ENCODE measurements at regions not wholly inside any gene's neighbourhood (a gene's known extent, or its start where the extent isn't known, plus 50 kb on each side); places are given as distances from the start of the nearest gene placed in this dataset.

GRCh38 chr3:56988458-56989168 lies 71.9 kb upstream of the SPATA12 start:
- intact Hi-C loops (cut with DNase I) = loop anchor here (1.0 to 5.0 kb wide), 4 partner anchors 131 to 286 kb away; partner anchors contain the start of gene ARHGEF3 (in 2 of the 2)
- DNase-seq = peak; percentile 82

GRCh38 chr3:56987238-56987895 lies 73.1 kb upstream of the SPATA12 start:
- DNase-seq = no peak
- intact Hi-C loops (cut with DNase I) = loop anchor here (5.0 kb wide), 2 partner anchors 130 to 185 kb away; partner anchors contain the start of gene ARHGEF3 (in 1 of the 2)
- ATAC-seq = no peak

More at GRCh38 chr3:56988458-56989168, 71.9 kb upstream of the SPATA12 start:
- ATAC-seq = peak; percentile 85 to 87

DNA sequence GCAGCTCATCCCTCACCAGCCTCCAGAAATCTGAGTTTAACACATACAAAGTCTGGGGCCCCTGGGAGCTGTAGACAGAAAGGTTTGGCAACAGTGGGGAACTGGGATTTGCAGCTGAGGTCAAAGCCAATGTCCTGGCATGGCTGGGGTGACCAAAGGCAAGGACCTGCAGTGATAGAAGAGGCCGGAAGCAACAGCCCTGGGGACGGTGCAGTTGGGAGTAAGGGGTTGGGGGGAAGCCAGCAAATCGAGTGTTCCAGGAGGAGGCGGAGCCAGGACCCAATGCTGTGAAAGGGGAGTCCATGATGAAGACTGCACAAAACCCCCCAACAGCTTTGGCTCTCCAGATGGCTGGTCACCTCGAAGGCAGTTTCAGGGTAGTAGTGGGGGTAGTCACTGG lies 74.1 kb upstream of the SPATA12 start:
- intact Hi-C loops (cut with DNase I) = loop anchor here (5.0 kb wide), 2 partner anchors 129 to 184 kb away; partner anchors contain the start of gene ARHGEF3 (in 1 of the 2)
- DNase-seq (no peak), ATAC-seq (no peak)

- DNase-seq (no peak), ATAC-seq (no peak)
- intact Hi-C loops (cut with DNase I) = loop anchor here (5.0 kb wide), 2 partner anchors 129 to 184 kb away; partner anchors contain the start of gene ARHGEF3 (in 1 of the 2)
Observed at GRCh38 chr3:56985878-56986277, 74.6 kb upstream of the SPATA12 start.

GRCh38 chr3:56985460-56985859 lies 75.0 kb upstream of the SPATA12 start:
- ATAC-seq (no peak), DNase-seq (no peak)
- intact Hi-C loops (cut with DNase I) = loop anchor here (5.0 kb wide), 2 partner anchors 128 to 183 kb away; partner anchors contain the start of gene ARHGEF3 (in 1 of the 2)

- intact Hi-C loops (cut with DNase I) = no loop called here
- no peak for DNase-seq
- no peak for ATAC-seq
Observed at GRCh38 chr3:56983427-56983826, 77.0 kb upstream of the SPATA12 start.

GRCh38 chr3:56981445-56982230 lies 78.8 kb upstream of the SPATA12 start:
- intact Hi-C loops (cut with DNase I) = no loop called here
- DNase-seq (no peak), ATAC-seq (no peak)

DNA sequence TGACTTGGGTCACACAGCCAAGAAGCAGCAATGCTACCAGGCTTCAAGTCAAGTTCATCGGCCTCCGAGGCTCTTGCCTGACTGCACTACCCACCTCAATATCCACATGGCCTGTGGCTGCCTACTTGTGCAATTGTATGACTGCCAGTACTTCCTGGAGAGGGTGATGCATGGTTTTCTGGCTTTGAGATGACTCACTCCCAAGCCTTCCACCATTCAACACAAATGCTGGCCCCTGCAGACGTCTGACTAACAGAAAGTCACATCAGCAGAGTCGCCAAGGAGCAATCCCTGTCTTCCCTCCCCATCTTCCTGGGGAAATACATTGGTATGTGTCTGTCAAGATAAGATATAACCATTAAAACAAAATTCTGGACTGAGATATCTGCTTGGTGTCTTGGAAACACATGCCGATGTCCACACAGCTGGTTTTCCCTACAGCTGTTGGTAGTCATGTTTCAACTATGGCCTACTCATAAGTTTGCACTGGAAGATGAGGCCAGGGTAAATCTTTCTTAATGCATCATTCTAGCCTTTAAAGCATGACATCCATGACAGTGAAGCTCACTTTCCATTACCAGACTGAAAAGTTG lies 79.6 kb upstream of the SPATA12 start:
- DNase-seq (peak; percentile 81), ATAC-seq (peak; percentile 64 to 93)
- intact Hi-C loops (cut with DNase I) = no loop called here

DNA sequence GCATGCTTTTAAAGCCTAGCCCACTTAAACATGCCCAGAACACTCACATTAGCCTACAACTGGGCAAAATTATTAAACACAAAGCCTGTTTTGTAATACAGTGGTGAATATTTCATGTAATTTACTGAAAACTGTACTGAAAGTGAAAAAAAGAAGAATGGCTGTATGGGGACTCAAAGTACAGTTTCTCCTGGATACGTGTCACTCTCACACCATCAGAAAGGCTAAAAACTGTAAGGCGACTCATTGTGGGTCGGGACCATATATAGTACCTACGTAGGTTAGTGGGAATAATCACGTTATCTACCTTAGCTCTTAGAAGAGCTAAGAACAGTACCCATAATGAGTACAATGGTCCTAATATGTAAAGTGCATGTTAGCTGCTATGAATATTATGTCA lies 80.2 kb upstream of the SPATA12 start:
- ATAC-seq = no peak
- intact Hi-C loops (cut with DNase I) = no loop called here

DNA sequence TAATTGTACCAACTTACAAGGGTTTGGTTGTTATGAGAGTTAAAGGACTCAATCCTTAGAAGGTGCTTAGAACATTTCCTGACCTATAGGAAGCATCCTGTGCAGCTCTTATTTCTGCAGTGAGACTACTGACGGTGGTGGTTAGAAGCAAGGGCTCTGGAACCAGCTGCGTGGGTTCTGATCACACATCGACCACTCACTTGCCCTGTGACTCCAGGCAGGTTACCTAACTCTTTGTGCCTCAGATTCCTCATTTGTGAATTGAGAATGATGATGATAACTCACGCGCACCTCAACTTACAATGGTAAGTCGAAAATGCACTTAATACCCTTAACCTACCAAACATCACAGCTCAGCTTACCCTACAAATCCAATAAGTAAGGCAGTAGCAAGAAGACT lies 80.7 kb upstream of the SPATA12 start:
- intact Hi-C loops (cut with DNase I) = no loop called here
- DNase-seq (no peak), ATAC-seq (no peak)

More for the DNA sequence above, 80.2 kb upstream of the SPATA12 start:
- no peak for DNase-seq

DNA sequence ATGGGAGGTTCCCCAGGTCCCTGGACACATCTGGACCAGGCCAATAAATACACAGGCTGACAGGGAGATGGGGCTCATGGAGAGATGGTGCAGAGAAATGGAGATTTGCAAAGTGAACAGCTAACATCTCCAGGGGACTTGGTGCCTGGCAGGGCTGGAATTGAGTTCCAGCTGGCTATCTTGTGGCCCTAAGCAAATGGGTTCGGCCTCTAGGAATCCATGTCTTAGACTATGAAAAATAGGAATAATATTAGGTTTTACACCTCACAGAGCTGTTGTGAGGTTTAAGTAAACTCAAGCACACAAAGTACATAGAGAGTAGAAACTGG lies 82.9 kb upstream of the SPATA12 start:
- no peak for ATAC-seq
- intact Hi-C loops (cut with DNase I) = no loop called here
- DNase-seq = no peak

DNA sequence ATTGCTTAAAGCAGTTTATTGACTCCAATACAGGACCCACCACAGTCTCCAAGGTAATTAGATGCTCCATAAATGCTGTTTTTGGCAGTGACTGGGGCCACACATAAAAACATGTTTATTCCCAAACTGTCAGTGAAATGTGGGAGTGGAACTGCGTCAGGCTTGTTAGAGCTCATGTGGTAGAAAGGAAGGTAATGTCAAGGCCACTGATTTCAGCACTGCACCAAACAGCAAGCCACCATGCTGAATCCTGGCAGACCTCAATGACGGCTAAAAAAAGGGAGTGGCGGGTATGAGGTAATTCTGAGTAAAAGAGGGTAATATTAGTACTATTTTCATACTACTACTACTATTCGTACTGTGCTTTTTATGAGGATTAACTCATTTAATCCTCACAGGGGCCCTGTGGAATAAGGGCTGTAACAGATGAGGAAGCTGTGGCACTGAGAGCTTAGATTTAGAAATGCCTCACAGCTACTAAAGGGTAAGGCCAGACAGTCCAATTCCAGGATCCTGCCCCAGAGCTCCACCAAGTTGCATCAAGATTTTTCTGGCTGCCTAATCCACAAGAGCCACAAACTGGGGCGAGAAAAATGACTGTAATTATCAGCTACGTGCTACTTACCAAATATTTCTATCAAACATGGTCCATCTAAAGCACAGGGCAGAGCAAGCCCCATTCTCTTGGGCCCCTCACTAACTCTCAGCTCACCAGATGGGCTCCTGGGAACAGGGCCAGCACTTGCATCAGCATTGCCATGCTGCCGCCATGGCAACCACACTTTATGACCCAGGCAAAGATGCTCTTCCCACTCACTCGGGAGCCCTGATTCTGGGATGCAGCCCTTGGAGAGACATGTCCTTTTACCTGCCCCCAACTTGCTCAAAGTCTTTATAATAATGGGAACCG lies 83.6 kb upstream of the SPATA12 start:
- intact Hi-C loops (cut with DNase I) = no loop called here
- ATAC-seq (no peak), DNase-seq (no peak)

- no peak for DNase-seq
- intact Hi-C loops (cut with DNase I) = no loop called here
- no peak for ATAC-seq
Observed at GRCh38 chr3:56975567-56975966, 84.9 kb upstream of the SPATA12 start.

- ATAC-seq (no peak), DNase-seq (no peak)
- intact Hi-C loops (cut with DNase I) = no loop called here
Observed at GRCh38 chr3:56974247-56974930, 86.1 kb upstream of the SPATA12 start.

DNA sequence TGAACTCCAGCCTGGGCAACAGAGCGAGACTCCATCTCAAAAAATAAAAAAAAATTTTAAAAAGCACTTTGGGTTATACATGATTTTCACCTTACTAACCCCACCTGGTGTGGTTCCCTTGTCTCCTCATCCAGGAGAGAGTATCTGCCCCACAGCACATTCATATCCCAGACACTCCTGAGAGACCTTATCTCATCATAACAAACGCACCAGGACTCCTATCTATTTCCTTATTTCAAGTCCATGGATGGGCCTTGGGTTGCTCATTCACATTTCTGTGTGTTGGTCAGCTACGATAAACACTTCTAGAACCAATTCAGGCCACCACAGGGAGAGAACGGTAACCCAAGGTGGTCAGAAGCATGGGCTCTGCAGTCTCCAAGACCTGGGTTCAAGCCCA lies 88.6 kb upstream of the SPATA12 start:
- intact Hi-C loops (cut with DNase I) = no loop called here
- no peak for ATAC-seq
- no peak for DNase-seq

GRCh38 chr3:56971261-56971660 lies 89.2 kb upstream of the SPATA12 start:
- ATAC-seq (peak in 1 of 2 donors; percentile 12), DNase-seq (no peak)
- intact Hi-C loops (cut with DNase I) = no loop called here

GRCh38 chr3:56970461-56970879 lies 90.0 kb upstream of the SPATA12 start:
- intact Hi-C loops (cut with DNase I) = no loop called here
- no peak for DNase-seq
- ATAC-seq = peak in 1 of 2 donors; percentile 88

- ATAC-seq (no peak), DNase-seq (no peak)
- intact Hi-C loops (cut with DNase I) = no loop called here
Observed at GRCh38 chr3:56969851-56970250, 90.6 kb upstream of the SPATA12 start.
